H1 (cell line): ENCODE measurements at regions not wholly inside any gene's neighbourhood (a gene's known extent, or its start where the extent isn't known, plus 50 kb on each side); places are given as distances from the start of the nearest gene placed in this dataset.

Source experiments
- CTCF ChIA-PET: fragments of 300-600 bp; sonication (Branson Sonifier 250); formaldehyde crosslinking; loops from one replicate; lab custom pipeline; 2021; ENCODE audit not compliant: partially characterized antibody; lab: Charles Lee
- POLR2A ChIA-PET: fragments of 300-600 bp; sonication (Branson Sonifier 250); formaldehyde crosslinking; loops from one replicate; lab custom pipeline; 2021; ENCODE audit warnings: inconsistent platforms; ENCODE audit not compliant: partially characterized antibody; lab: Charles Lee
- DNase-seq, 2 experiments: peaks; one replicate each; pipeline versions ENCODE4 v3.0.0 to v3.0.0-alpha.2; 2010 to 2022; ENCODE audit warnings: low spot score in 2 of 2, low read depth in 1 of 2, mixed read lengths in 1 of 2
- FAIRE-seq: peaks from 2 replicates; lab custom pipeline; 2011; peaks lifted over from hg19 to GRCh38; lab: Jason Lieb, UNC
- H2AFZ ChIP-seq: 2 replicates; pipeline ENCODE4 v1.8.1; 2012; ENCODE audit warnings: low read length, inconsistent platforms
- H2AK5ac ChIP-seq: 2 replicates; pipeline ENCODE4 v1.6.1; 2013; ENCODE audit warnings: low read depth, low read length
- H2BK120ac ChIP-seq: replicated peaks from 2 replicates; pipeline ENCODE3; 2013; ENCODE audit warnings: low read depth, low read length, inconsistent platforms
- H2BK12ac ChIP-seq: 2 replicates; pipeline ENCODE4 v1.6.1; 2013; ENCODE audit warnings: low read depth, low read length
- H2BK15ac ChIP-seq: 2 replicates; pipeline ENCODE4 v1.6.1; 2013; ENCODE audit warnings: low read length
- H2BK20ac ChIP-seq: 2 replicates; pipeline ENCODE4 v1.6.1; 2013; ENCODE audit warnings: low read length
- H2BK5ac ChIP-seq: 2 replicates; pipeline ENCODE4 v1.6.1; 2013; ENCODE audit warnings: low read depth, low read length
- H3K14ac ChIP-seq: 2 replicates; pipeline ENCODE4 v1.6.1; 2013; ENCODE audit warnings: inconsistent platforms; ENCODE audit not compliant: insufficient read length
- H3K18ac ChIP-seq: 2 replicates; pipeline ENCODE4 v1.6.1; 2013; ENCODE audit warnings: low read length; ENCODE audit errors: extremely low read depth
- H3K23ac ChIP-seq: 2 replicates; pipeline ENCODE4 v1.6.1; 2013; ENCODE audit warnings: inconsistent platforms; ENCODE audit not compliant: insufficient read length
- H3K23me2 ChIP-seq: 2 replicates; pipeline ENCODE4 v1.6.1; 2013; ENCODE audit warnings: low read depth, low read length
- H3K27ac ChIP-seq: 2 replicates; pipeline ENCODE4 v1.6.1; 2011; ENCODE audit warnings: low read depth, low read length, inconsistent platforms
- H3K27me3 ChIP-seq, 4 experiments: replicated peaks in 1 of 4; 1 replicate in 1 of 4; 2 replicates in 3 of 4; pipeline versions ENCODE4 v1.6.1 to v1.8.1; 2011 to 2013; ENCODE audit warnings: low read length in 3 of 4, mild to moderate bottlenecking in 3 of 4, inconsistent platforms in 2 of 4, mixed read lengths in 2 of 4, moderate library complexity in 1 of 4; ENCODE audit not compliant: control insufficient read depth in 3 of 4, insufficient read depth in 3 of 4; ENCODE audit errors: extremely low read depth in 1 of 4
- H3K36me3 ChIP-seq, 4 experiments: 2 replicates each; pipeline versions ENCODE4 v1.6.1 to v1.8.1; 2011 to 2013; ENCODE audit warnings: mild to moderate bottlenecking in 4 of 4, low read length in 3 of 4, moderate library complexity in 2 of 4, control low read depth in 1 of 4, inconsistent platforms in 1 of 4; ENCODE audit not compliant: insufficient read depth in 4 of 4, control insufficient read depth in 2 of 4
- H3K4ac ChIP-seq: replicated peaks from 2 replicates; pipeline ENCODE3; 2013; ENCODE audit warnings: low read length, low read depth, mixed read lengths, inconsistent platforms; ENCODE audit not compliant: insufficient read length
- H3K4me1 ChIP-seq, 4 experiments: replicated peaks in 1 of 4; 1 replicate in 1 of 4; 2 replicates in 3 of 4; pipeline versions ENCODE4 v1.6.1 to v1.8.1; 2011 to 2013; ENCODE audit warnings: low read length in 3 of 4, inconsistent platforms in 2 of 4, mixed read lengths in 1 of 4; ENCODE audit not compliant: insufficient read depth in 4 of 4, control insufficient read depth in 3 of 4
- H3K4me2 ChIP-seq, 2 experiments: 2 replicates each; pipeline versions ENCODE4 v1.6.1 to v1.8.1; 2011 to 2013; ENCODE audit warnings: low read depth in 2 of 2, low read length in 2 of 2, control low read depth in 1 of 2, inconsistent platforms in 1 of 2, mild to moderate bottlenecking in 1 of 2; ENCODE audit not compliant: insufficient read depth in 1 of 2
- H3K4me3 ChIP-seq, 4 experiments: fragments of 200-600, 300-600 bp in 1 of 4; sonication (generic), shearing (Covaris generic), sonication (Bioruptor Twin) in 1 of 4; 2 replicates each; pipeline versions ENCODE4 v1.5.1 to v1.8.1; 2011 to 2016; ENCODE audit warnings: low read length in 4 of 4, low read depth in 3 of 4, control low read depth in 2 of 4, inconsistent platforms in 2 of 4, mild to moderate bottlenecking in 2 of 4, mixed read lengths in 1 of 4, moderate library complexity in 1 of 4; ENCODE audit not compliant: insufficient read depth in 2 of 4; ENCODE audit errors: extremely low read depth in 1 of 4
- H3K56ac ChIP-seq: replicated peaks from 2 replicates; pipeline ENCODE3; 2013; ENCODE audit warnings: low read depth, mild to moderate bottlenecking, mixed read lengths, low read length, inconsistent platforms; ENCODE audit not compliant: insufficient read length
- H3K79me1 ChIP-seq: 2 replicates; pipeline ENCODE4 v1.6.1; 2013; ENCODE audit warnings: low read depth, low read length, control low read depth
- H3K79me2 ChIP-seq, 2 experiments: 2 replicates each; pipeline versions ENCODE4 v1.6.1 to v1.8.1; 2012 to 2013; ENCODE audit warnings: low read length in 2 of 2, mild to moderate bottlenecking in 2 of 2, inconsistent platforms in 1 of 2; ENCODE audit not compliant: insufficient read depth in 2 of 2, control insufficient read depth in 1 of 2
- H3K9ac ChIP-seq, 4 experiments: replicated peaks in 1 of 4; 1 replicate in 1 of 4; 2 replicates in 3 of 4; pipeline versions ENCODE4 v1.6.1 to v1.8.1; 2011 to 2013; ENCODE audit warnings: low read depth in 3 of 4, low read length in 3 of 4, control low read depth in 2 of 4, mild to moderate bottlenecking in 2 of 4, moderate library complexity in 2 of 4, inconsistent platforms in 1 of 4; ENCODE audit errors: extremely low read depth in 1 of 4
- H3K9me3 ChIP-seq, 2 experiments: 2 replicates each; pipeline versions ENCODE4 v1.6.1 to v1.8.1; 2012 to 2013; ENCODE audit warnings: mild to moderate bottlenecking in 2 of 2, moderate library complexity in 2 of 2, control low read depth in 1 of 2, inconsistent platforms in 1 of 2, low read depth in 1 of 2, low read length in 1 of 2, mixed read lengths in 1 of 2; ENCODE audit not compliant: insufficient read depth in 2 of 2
- H4K20me1 ChIP-seq, 2 experiments: replicated peaks in 1 of 2; 2 replicates each; pipeline versions ENCODE3 to v1.8.1; 2011 to 2013; ENCODE audit warnings: inconsistent platforms in 2 of 2, low read length in 2 of 2, mild to moderate bottlenecking in 1 of 2; ENCODE audit not compliant: insufficient read depth in 2 of 2, control insufficient read depth in 1 of 2
- H4K5ac ChIP-seq: 2 replicates; pipeline ENCODE4 v1.6.1; 2013; ENCODE audit warnings: low read length, low read depth, mixed read lengths, inconsistent platforms; ENCODE audit not compliant: insufficient read length
- H4K8ac ChIP-seq: 2 replicates; pipeline ENCODE4 v1.8.0; 2013; ENCODE audit warnings: mild to moderate bottlenecking, moderate library complexity, low read length, inconsistent platforms; ENCODE audit not compliant: insufficient read depth; ENCODE audit errors: extremely low read depth
- H4K91ac ChIP-seq: replicated peaks from 2 replicates; pipeline ENCODE3; 2013; ENCODE audit warnings: low read length, mixed read lengths, inconsistent platforms; ENCODE audit not compliant: insufficient read length
- ATF3 ChIP-seq: IDR thresholded peaks from 2 replicates; pipeline ENCODE4 v1.6.1; 2011; ENCODE audit warnings: low read depth, mild to moderate bottlenecking, low read length; ENCODE audit not compliant: insufficient read depth
- CTBP2 ChIP-seq: IDR thresholded peaks from 2 replicates; pipeline ENCODE4 v1.7.0; 2011; ENCODE audit warnings: borderline replicate concordance, mild to moderate bottlenecking, moderate library complexity, mixed read lengths, low read length; ENCODE audit not compliant: insufficient read depth, insufficient read length
- GABPA ChIP-seq: IDR thresholded peaks from 2 replicates; pipeline ENCODE4 v1.6.1; 2011; ENCODE audit warnings: mild to moderate bottlenecking, low read length, moderate library complexity, borderline replicate concordance; ENCODE audit not compliant: insufficient read depth
- JUN ChIP-seq: IDR thresholded peaks from 2 replicates; pipeline ENCODE4 v1.6.1; 2011; ENCODE audit warnings: low read depth, mild to moderate bottlenecking, improper control_type of control experiment, low read length
- POU5F1 ChIP-seq: IDR thresholded peaks from 2 replicates; pipeline ENCODE4 v1.6.1; 2011; ENCODE audit warnings: low read depth, mild to moderate bottlenecking, low read length, moderate library complexity
- RAD21 ChIP-seq, 2 experiments: IDR thresholded peaks in 1 of 2; conservative IDR thresholded peaks in 1 of 2; 2 replicates each; pipeline ENCODE4 v1.6.1; 2011; ENCODE audit warnings: low read depth in 2 of 2, low read length in 2 of 2, improper control_type of control experiment in 1 of 2, inconsistent platforms in 1 of 2, mild to moderate bottlenecking in 1 of 2, moderate library complexity in 1 of 2
- RXRA ChIP-seq: IDR thresholded peaks from 2 replicates; pipeline ENCODE4 v1.6.1; 2011; ENCODE audit warnings: low read depth, mild to moderate bottlenecking, low read length, moderate library complexity; ENCODE audit not compliant: insufficient read depth
- TBP ChIP-seq: IDR thresholded peaks from 2 replicates; pipeline ENCODE4 v1.6.1; 2011; ENCODE audit warnings: low read depth, low read length, improper control_type of control experiment

GRCh38 chr1:217097819-217098218 lies 374.6 kb upstream of the ESRRG start:
- Histone ChIP-seq H2AK5ac (no peak overlapping the region), H4K20me1 (no peaks in the 10 kb centered on the region), H3K9ac (no peak overlapping the region), H3K4me3 (no peak overlapping the region), H2BK15ac (no peak overlapping the region), H3K4ac (no peak overlapping the region), H4K5ac (no peak overlapping the region), H4K8ac (no peak overlapping the region), H3K56ac (no peak overlapping the region), H3K27ac (no peak overlapping the region), H3K4me1 (no peaks in the 10 kb centered on the region), H2BK12ac (no peak overlapping the region), H3K18ac (no peak overlapping the region), H3K27me3 (no peaks in the 10 kb centered on the region; a peak in 1 of 7 replicates), H3K23me2 (no peaks in the 10 kb centered on the region), H2AFZ (no peak overlapping the region), H3K9me3 (no peaks in the 10 kb centered on the region), H3K14ac (no peak overlapping the region), H2BK120ac (no peak overlapping the region), H3K4me2 (no peak overlapping the region), H3K36me3 (no peaks in the 10 kb centered on the region), H2BK20ac (no peak overlapping the region), H3K23ac (no peak overlapping the region), H4K91ac (no peak overlapping the region), H3K79me2 (no peaks in the 10 kb centered on the region), H2BK5ac (no peak overlapping the region), H3K79me1 (no peaks in the 10 kb centered on the region)
- TF ChIP-seq ATF3 (no peak), POU5F1 (no peak), GABPA (no peak), JUN (no peak), RXRA (no peak), TBP (no peak), RAD21 (IDR thresholded peaks at IDR 0.05 in 1 of 2, conservative IDR thresholded peaks at IDR 0.05 in 1 of 2; ENCODE audit: low read depth in 2 of 2, low read length in 2 of 2) (no peak), CTBP2 (no peak)
- DNase-seq: no peak
- no peak for FAIRE-seq
- CTCF ChIA-PET: interaction anchor here (0.6 to 2.4 kb wide), 2 partner anchors 49 to 1203 kb away, joined by 3 to 9 read pairs; no protein-coding TSS in a partner anchor
- POLR2A ChIA-PET: no interaction called here
